ENCODE measurements at regions not wholly inside any gene's neighbourhood (a gene's known extent, or its start where the extent isn't known, plus 50 kb on each side); places are given as distances from the start of the nearest gene placed in this dataset.

DNA sequence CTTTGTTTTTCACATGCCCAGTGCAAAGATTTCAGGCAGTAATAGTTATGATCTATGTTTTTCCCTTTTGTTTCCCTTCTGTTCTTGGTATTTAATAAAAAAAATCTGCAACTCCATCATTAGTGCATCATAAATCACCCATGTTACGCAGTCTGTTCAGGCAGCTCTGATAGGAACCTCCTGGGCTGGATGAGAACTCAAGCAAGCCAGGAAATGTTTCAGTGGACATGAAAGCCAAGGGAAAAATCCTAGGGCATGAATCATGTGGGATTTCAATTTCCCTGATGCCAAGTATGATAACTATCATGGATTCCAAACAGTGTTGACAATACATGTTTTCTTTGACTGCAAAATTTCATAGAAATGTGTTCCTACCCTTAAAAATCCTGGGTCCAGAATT lies 119.7 kb upstream of the TARS1 start:
- DNase-seq (ENCODE audit: low read depth in 2 of 2) = no peak

DNA sequence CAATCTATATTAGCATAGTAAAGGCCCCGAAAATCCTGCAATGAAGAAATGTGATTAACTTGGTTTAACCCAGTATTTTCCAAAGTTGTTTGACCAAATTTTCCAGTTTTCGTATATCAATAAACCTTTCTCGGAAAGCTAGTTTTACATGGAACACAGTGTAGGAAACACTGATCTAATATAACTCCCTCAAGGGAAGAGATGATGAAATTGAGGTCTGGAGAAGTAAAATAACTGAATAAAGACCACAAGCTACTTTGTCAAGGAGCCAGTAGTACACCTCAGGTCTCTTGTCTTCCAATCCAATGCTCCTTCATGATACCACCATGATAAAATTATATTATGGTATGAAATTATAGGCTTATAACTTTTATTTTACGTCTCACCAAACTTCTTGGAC lies 118.1 kb upstream of the TARS1 start:
- DNase-seq (ENCODE audit: low read depth in 2 of 2) = no peak

DNA sequence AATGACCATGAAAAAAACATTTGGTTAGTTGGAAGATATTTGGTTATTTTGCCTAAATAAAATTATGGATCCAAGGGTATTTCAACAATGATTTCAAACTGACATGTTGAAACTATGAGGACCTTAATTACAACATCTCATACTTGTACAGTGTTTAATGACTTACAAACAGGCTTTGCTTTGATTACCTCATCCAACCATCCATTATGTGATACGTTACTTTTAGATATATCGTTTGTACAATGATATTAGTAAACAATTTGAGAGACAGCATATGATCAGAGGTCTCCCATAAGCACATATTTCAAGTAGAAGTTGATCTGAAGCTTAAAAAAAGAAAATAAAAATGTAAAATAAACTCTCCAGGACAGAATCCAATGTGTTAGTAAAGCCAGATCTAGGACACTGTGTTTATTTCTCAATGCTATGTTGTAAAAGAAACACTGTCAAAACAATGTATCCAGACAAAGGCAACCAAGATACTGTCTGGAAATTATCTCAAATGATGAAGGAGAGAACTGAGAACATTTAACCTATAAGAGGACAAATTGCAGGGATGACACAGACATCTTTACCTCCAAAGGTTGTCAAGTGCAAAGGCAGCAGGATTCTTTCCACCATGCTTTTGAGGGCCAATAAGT lies 116.0 kb upstream of the TARS1 start:
- DNase-seq (ENCODE audit: low read depth in 2 of 2) = no peak

DNA sequence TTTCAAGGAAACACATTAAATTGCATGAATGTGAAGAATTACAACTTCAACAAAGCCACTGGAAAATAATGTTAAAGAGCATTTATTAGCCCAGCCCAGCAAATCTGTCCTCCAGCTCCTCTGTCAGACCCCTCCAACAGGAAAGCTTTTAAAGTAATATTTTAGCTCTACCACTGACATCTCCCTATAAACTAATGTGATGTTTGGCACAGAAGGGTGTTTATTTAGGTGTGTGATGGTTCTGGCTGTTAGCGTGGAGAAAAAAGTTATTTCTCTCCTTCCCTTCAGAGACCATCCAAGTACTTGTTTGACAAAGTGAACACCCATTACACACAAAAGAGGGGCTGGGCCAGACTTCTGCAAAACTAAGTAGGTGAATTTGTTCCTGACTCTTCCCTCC lies 111.9 kb upstream of the TARS1 start:
- no peak for DNase-seq (ENCODE audit: low read depth in 2 of 2)

DNA sequence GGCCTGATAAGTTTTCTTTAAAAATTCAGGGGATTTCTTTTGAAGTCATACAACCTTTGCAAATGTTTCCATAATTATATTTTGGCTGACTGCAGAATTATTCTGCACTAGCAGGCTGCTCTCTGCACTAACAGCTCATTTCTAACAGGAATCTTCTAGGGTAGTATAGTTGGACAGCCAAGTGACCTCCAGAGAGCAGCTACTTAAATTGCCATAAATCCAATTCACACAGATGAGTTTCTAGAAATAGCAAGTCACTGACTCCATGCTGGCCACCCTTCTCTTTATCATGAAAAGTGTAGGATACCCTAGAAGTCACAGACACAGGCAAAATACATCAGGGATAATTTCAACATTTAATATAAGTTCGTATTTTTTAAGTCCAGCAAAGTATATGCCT lies 110.9 kb upstream of the TARS1 start:
- no peak for DNase-seq (ENCODE audit: low read depth in 2 of 2)

DNA sequence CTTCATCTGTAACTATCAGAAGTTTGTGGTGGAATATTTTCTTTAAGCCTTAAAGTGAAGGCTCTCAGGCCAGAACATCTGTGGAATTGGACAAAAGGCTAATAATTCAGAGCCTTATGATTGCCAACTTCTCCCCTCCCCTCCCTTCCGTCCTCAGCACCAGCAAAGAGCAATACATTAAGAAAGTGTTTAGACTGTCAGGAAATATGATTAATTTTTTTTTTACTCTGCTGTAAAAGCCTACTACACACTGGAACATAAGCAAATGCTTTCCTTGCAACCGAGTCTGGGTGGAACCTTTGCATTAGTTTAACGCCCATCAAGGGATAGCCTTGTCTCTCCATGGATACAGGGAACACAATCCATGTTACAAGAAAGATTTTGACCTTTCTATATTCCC lies 110.3 kb upstream of the TARS1 start:
- no peak for DNase-seq (ENCODE audit: low read depth in 2 of 2)

DNA sequence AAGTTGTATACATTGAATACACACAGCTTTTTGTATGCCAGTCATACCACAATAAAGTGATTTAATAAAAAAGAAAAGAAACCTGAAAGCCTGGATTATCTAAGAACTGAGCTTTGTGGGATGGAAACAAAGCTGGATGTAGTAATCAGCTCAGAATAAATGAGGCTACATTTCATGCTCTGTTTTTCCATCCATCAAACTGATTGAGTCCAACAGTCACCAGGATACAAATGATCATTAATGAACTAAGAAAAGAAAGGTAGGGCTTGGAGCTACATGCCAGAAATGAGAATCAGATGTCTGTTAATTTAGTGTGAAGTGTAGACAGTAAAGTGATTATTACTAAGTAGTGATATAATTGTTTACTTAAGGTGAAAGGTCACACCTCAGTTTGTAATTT lies 109.8 kb upstream of the TARS1 start:
- DNase-seq (ENCODE audit: low read depth in 2 of 2) = no peak

DNA sequence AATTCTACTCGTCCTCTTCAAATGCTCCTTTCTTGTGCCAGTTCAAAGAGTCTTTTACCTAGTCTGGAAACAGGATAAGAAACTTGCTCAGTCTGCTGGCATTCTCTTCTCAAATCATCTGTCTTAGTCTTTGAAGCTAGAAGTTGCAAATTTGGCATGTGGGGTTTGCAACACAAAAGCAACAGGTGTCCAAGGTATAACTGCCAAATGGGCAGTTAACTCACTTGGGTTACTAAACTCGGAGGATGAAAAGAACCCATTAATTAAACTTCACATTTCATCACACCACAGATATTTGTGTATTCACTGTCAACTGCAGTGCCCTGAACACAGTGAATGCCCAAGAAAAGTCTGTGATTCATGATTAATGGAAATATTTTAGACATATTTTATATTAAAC lies 108.0 kb upstream of the TARS1 start:
- no peak for DNase-seq (ENCODE audit: low read depth in 2 of 2)

DNA sequence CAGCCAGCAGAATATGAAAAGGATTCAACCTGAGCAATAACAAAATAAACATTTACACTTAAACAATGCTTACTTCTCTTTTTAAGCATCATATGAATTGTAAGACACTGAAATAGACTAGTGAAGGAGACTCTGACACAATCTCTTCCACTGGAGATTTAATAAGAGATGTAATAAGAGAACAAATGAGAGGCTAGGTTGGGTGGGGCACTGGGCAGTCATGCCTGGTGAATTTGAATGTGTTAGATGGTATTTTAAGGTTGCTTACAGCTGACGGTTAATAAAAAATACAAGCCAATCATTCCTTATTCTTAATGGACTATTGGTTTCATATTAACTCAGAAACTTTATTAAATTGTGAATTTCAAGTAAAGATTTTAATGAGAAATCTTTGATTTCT lies 105.9 kb upstream of the TARS1 start:
- DNase-seq (ENCODE audit: low read depth in 2 of 2) = no peak

DNA sequence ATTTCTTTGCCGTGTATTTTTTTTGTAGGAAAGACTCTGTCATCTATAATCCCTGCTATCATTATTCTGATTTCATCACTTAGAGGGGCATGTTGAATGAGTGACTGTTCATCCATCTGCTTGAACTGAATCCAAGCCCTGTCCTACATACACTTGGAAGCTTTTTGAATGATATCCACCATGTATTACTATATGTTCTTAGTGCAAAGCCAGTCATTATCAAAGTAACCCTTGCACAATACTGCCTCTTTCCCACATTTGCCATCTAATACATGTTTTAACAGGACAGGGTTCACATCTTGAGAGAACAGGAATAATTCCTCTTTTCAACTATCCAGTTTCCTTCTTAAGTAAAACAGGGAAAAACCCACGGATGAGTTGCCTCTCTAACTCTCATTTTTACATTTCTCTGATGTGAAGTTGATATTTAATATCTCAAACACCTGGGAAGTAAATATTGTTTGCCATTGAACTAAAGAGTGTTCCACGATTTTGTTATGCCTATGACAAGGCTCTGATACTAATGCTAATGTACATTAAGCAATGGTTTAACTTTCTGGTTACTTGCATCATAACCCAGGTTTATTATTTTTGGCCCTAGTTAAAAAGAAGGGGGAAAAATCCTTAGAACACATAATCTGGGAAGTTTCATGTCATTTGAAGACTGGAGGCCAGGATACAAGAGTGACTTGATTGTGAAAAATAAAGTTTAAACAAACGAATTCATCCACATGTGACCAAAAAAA lies 103.7 kb upstream of the TARS1 start:
- no peak for DNase-seq (ENCODE audit: low read depth in 2 of 2)

DNA sequence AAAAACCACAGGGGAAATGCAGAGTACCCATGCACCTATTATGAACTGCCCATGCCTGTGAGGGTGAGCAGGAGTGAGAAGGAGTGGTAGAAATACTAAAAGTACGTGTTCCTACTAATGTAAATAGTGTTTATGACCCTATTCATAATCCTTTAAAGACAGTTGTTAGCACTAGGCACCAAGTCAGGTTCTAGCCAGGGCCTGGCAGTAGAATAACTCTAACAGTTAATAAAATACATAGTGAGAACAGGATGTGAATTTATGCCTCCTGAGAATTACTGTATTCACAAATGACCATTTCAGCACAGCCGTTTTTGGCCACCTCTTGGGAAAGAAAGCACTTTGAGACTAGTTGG lies 103.2 kb upstream of the TARS1 start:
- DNase-seq (ENCODE audit: low read depth in 2 of 2) = no peak

DNA sequence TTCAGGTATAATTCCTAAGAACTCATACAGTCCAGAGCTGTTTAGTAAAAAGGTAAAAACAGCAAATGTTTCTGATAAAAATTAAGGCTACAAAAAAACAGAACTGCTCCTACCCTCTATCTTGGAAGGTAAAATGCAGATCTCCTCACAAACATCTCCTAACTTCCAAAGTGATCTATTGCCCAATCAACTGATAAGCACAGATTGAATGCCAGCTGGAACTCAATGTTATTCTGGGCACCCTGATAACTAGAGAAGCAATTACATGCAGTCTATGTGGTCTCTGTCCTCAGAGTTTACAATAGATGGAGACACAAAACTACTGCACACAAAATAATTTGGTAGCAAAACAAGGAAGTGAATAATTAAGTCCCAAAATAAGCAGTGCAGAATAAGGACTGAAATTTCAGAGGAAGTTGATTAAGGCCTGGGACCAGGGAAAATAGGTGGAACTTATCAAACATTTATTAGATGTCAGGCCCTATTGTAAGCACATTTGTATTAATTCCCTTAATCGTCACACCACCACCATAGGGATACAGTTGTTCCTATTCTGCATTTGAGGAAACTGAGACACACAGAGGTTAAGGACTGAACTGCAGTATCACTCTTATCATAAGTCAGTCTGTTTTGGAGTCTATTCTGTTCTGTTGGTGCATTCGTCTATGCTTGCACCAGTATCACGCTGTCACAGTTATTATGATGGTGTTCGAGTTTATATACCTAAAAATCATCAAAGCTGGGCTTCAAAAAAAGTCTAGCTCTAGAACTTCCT lies 102.2 kb upstream of the TARS1 start:
- no peak for DNase-seq (ENCODE audit: low read depth in 2 of 2)

DNA sequence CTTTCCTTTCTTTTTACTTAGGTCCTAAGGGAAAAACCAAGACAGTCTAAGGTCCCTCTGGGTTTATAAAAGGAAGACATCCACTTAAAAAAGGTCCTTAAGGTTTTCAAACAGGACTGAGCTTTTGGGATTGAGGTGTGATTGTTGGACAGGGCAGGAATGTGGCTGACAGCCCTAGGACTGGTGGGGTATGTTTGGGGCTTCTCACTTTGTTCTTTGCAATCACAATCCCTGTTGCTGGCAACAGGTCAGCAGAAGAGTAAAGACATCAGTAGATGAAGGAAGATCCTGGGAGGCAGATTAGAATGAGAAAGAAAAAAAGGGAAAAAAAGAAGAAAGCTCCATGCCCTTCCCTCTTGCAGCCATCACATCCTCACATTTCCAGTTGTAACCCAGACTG lies 101.4 kb upstream of the TARS1 start:
- no peak for DNase-seq (ENCODE audit: low read depth in 2 of 2)

DNA sequence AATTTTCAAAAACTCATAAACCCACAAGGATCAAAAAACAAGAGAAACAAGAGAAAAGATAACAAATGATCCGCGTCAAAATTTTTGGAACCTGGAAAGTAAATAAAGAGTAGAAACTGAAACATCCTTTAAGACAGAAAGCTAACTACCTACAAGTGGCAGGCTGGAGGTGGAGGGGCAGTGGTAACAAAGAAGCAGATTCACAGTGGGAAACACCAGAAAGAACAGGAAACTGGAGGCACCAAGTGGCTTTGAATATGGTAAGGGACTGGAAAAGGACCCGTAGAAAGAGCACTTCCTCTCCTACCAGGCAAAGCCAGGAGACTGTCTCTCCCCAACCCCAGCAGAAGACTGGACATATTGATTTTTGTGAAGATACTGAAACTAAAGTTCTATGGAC lies 100.6 kb upstream of the TARS1 start:
- DNase-seq (ENCODE audit: low read depth in 2 of 2) = no peak

DNA sequence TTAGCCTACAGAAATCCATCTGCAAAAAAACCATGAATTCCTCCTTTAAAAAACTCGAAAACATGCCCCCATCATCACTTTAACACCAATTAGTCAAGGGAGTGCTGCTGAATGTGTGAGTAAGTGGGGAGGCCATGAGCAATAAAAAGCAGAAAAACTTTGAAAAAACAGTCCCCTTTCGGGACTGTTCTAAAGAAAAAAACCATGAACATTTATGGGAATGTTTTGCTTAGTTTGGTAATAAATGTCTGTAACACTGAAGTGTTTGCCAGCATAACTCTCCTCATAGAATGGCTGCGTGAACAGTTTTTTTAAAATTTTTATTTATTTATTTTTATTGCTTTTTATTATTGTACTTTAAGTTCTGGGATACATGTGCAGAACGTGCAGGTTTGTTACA lies 99.4 kb upstream of the TARS1 start:
- DNase-seq (ENCODE audit: low read depth in 2 of 2) = no peak

DNA sequence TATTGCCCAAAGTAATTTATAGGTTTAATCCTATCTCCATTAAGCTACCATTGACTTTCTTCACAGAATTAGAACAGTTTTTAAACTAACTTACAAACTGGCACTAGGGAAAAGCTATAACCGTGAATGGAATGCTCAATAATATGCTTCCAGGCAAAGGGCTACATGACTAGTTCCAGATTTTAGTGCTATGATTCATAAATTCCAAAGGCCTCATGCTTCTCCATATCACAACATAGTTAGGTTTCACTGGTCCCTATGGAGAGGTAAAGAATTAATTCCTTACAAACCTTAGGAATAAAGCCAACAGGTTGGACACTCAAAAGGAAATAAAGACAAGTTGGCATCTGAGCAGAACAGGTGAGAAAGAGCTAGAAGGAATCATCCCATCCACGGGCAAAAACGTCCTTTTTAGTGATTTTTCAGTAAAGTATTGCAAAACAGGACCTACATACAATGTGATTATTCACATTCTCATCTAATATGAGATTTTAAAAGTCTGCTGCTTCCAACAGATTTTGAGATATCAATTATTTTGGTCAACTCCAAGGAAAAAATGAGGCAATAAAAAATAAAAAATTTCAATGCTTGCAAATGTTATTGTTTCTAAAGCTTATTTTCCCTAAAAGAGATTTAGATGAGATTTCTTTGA lies 97.0 kb upstream of the TARS1 start:
- DNase-seq (ENCODE audit: low read depth in 2 of 2) = no peak

DNA sequence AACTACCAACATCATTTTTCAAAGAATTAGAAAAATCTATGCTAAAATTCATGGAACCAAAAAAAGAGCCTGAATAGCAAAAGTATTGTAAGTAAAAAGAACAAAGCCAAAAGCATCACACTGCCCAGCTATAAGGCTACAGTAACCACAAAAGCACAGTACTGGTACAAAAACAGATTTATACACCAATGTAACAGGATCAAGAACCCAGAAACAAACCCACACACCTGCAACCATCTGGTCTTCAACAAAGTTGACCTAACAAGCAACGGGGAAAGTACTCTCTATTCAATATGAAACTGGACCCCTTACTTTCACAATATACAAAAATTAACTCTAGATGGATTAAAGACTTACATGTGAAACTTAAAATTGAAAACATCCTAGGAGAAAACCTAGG lies 94.2 kb upstream of the TARS1 start:
- no peak for DNase-seq (ENCODE audit: low read depth in 2 of 2)

DNA sequence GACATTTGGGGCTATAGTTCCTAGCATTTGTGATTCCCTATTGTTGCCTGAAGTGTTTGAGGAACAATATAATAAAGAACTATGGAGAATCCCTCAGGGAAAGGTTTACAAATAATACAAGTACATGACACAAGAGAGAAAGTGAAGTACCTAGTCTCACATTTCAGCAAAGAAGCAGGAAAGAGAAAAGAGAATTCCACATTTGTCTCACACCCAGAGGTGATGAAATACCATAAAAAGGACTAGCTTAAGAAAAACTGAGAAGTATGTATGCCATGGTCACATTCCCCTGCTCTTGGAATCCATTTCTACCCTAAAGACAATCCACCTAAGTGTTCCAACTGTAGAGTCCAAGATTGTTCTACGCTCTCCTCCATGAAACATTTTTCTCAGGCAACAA lies 79.0 kb upstream of the TARS1 start:
- no peak for DNase-seq (ENCODE audit: low read depth in 2 of 2)

DNA sequence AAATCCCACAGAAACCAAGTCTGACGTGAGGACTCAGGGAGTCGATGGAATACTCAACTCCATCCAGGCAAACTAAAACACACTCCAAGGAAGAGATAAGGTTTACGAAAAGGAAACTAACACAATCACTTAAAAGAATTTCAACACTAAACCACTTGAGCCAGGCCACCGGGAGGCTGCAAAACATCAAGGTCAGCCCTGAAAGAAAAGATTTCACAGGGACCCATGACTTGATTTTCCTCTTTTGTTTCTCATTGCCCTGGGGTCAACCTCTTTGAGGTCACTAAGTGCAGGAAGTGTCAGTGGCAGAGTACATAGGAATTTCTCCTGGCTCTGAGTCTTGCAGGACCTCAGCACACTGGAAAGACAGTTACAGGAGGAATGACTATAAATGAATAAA lies 77.8 kb upstream of the TARS1 start:
- no peak for DNase-seq (ENCODE audit: low read depth in 2 of 2)

DNA sequence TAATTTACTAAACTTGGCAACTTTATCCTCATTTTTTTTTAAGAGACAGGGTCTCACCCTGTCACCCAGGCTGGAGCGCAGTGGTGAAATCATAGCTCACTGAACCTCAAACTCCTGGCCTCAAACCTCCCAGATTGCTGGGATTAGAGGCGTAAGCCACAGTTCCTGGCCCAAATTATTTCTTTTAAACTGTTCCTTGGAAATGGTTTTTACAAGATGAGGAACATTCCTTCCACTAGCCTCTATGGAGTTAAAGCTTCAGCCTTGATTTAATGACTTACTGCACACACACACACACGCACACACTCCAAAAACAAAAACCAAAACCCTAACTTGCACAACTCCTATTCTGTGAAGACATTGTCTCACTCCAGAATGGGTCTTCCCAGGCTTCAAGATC lies 77.2 kb upstream of the TARS1 start:
- DNase-seq (ENCODE audit: low read depth in 2 of 2) = no peak

DNA sequence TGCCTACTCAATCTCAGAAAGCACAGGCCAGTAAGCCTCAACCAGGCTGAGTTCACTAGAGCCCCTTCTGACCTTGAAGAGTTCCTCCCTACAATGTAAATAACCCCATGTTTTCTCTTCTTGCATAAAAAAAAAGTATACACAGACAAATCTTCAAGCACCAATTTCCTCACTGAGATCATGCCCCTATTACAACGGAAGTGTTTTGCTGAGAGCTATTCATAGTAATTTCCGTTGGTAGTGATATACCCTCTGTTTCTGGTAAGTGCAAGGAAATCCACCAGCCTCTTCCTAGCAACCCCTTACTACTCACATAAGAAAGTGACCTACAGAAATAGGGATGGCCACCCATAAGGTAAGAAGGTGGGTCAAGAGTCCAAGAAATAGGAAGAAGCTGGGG lies 76.4 kb upstream of the TARS1 start:
- no peak for DNase-seq (ENCODE audit: low read depth in 2 of 2)

DNA sequence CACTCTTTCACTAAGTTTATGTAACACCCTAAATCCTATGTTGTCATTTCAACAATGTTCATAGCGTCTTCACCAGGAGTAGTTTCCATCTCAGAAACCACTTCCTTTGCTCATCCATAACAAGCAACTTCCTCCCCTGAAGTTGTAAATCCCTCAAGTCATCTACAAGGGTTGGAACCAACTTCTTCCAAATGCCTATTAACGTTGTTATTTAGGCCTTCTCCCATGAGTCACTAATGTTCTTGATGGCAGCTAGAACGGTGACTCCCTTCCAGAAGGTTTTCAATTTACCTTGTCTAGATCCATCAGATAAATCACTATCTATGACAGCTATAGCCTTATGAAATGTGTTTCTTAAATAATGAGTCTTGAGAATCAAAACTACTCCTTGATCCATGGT lies 73.3 kb upstream of the TARS1 start:
- DNase-seq (ENCODE audit: low read depth in 2 of 2) = no peak

Measured in stimulated activated CD4-positive, alpha-beta T cell treated with anti-CD3 and anti-CD28 coated beads, Interleukin-4, amount 100 ng/mL, for 48 hours (primary cell).